ENCODE measurements at regions not wholly inside any gene's neighbourhood (a gene's known extent, or its start where the extent isn't known, plus 50 kb on each side); places are given as distances from the start of the nearest gene placed in this dataset.

GRCh38 chr11:22449441-22449840 is 111.3 kb downstream of the SLC17A6 start:
- TF ChIP-seq CTCF (IDR thresholded peaks at IDR 0.05) = no peak
- no peak for TF ChIP-seq POLR2A (IDR thresholded peaks at IDR 0.05)

Data from esophagus squamous epithelium (tissue), 4 donors.